Progenitor cell of endocrine pancreas (in vitro differentiated cells): ENCODE measurements at regions not wholly inside any gene's neighbourhood (a gene's known extent, or its start where the extent isn't known, plus 50 kb on each side); places are given as distances from the start of the nearest gene placed in this dataset.

Experiments
- DNase-seq: peaks from one replicate; pipeline ENCODE4 v3.0.0; 2021; ENCODE audit warnings: low spot score; ENCODE audit not compliant: unreplicated experiment
- H3K27ac Mint-ChIP-seq: 2 replicates; pipeline ENCODE4 v1.8.0; 2021; ENCODE audit warnings: mild to moderate bottlenecking, moderate library complexity, mixed read lengths
- H3K27me3 Mint-ChIP-seq: 2 replicates; pipeline ENCODE4 v1.8.0; 2021; ENCODE audit warnings: mixed read lengths
- H3K36me3 Mint-ChIP-seq: 2 replicates; pipeline ENCODE4 v1.8.0; 2022; ENCODE audit warnings: mixed read lengths; ENCODE audit not compliant: insufficient read depth
- H3K4me1 Mint-ChIP-seq: 2 replicates; pipeline ENCODE4 v1.8.0; 2021; ENCODE audit warnings: low read depth, mixed read lengths
- H3K4me3 Mint-ChIP-seq: 2 replicates; pipeline ENCODE4 v1.8.0; 2021; ENCODE audit warnings: low read depth, mild to moderate bottlenecking, moderate library complexity, mixed read lengths
- H3K9me3 Mint-ChIP-seq: 2 replicates; pipeline ENCODE4 v1.8.0; 2021; ENCODE audit warnings: low read depth, mixed read lengths
- TF ChIP-seq, protein P1 (sequence below): fragments of 200-600 bp; sonication (generic); IDR thresholded peaks from one replicate; pipeline ENCODE4 v1.5.0; 2021; ENCODE audit warnings: antibody characterized with exemption, mild to moderate bottlenecking; ENCODE audit not compliant: unreplicated experiment

DNA sequence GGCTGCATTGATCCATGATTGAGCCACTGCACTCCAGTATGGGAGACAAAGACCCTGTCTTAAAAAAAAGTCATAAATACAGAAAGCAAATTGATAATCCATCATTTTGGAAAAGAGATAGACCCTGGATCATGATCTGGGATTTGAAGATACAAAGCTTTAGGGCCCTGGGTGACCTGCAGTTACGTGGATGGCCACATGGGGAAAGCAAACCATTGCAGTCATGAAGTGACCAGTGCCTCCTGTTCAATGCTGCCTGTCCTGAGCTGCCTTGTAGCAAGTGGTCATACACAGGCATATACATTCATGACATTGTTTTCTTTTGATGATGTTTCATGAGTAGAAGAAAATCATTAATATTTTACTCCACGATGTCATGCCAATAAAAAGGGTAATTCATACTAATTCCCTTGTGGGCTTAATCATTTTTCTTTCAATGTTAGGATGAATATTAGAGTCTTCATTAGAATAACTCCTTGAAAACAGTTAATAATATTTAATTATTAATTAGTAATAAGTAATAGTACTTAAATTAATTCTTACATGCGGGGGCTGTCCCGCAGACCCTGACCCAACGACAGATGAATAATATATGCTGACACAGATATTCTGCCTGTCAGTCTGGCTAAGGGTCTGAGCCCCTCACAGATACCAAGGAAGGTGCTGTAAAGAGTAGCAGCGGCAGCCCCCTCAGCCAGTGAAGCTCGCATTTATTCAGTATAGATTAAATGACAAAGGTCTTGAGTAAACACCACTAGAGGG lies 109.0 kb upstream of the UNC13C start:
- Mint-ChIP-seq H3K27me3 (no peaks in the 10 kb centered on the region), H3K4me1 (peaks cover 6% of the 10 kb centered on the region), H3K4me3 (no peak overlapping the region), H3K9me3 (peaks cover 30% of the 10 kb centered on the region), H3K36me3 (peaks cover 44% of the 10 kb centered on the region), H3K27ac (no peak overlapping the region)
- no peak for DNase-seq
- TF ChIP-seq, protein P1, sequence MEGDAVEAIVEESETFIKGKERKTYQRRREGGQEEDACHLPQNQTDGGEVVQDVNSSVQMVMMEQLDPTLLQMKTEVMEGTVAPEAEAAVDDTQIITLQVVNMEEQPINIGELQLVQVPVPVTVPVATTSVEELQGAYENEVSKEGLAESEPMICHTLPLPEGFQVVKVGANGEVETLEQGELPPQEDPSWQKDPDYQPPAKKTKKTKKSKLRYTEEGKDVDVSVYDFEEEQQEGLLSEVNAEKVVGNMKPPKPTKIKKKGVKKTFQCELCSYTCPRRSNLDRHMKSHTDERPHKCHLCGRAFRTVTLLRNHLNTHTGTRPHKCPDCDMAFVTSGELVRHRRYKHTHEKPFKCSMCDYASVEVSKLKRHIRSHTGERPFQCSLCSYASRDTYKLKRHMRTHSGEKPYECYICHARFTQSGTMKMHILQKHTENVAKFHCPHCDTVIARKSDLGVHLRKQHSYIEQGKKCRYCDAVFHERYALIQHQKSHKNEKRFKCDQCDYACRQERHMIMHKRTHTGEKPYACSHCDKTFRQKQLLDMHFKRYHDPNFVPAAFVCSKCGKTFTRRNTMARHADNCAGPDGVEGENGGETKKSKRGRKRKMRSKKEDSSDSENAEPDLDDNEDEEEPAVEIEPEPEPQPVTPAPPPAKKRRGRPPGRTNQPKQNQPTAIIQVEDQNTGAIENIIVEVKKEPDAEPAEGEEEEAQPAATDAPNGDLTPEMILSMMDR, result no peak

DNA sequence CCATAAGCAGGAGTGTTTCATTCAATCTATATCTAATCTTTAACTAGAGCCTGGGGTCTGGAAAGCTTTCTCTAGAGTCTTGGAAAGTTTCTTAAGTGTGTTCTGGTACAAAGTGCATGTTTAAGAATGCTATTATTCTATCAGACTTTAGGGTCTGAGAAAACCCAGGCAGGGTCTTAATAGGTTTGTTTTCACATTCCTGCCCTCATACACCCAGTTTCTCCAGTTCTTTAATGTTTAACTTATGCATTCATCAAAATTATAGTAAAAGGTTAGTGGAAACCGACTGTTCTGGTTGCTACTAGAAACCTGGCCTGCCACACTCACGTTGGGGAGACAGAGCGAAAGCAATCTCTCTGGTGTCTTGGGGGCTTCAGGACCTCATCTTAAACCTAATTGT lies 102.9 kb upstream of the WDR72 start:
- peak overlapping the region; percentile 95 for H3K27ac Mint-ChIP-seq

DNA sequence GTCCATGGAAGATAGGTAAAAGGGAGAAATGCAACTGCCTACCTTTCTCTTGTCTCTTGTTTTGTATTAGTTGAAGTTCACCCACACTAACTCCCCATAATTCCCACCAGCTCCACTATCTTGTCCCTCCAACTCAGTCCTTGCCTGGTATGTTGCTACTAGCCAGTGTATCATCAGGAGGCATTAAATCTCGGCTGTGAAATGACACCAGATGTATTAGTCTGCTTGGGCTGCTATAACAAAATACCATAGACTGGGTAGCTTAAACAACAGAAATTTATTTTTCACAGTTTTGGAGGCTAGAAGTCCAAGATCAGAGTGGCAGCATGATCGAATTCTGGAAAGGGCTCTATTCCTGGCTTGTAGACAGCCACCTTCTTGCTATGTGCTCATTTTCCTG lies 102.3 kb upstream of the WDR72 start:
- TF ChIP-seq, protein P1, result no peak
- H3K4me3 Mint-ChIP-seq, result peak overlapping the region; percentile 57
- peaks cover 20% of the 10 kb centered on the region for H3K9me3 Mint-ChIP-seq
- H3K27me3 Mint-ChIP-seq, result no peaks in the 10 kb centered on the region
- H3K4me1 Mint-ChIP-seq, result peaks cover 38% of the 10 kb centered on the region
- DNase-seq, result no peak
- H3K36me3 Mint-ChIP-seq, result peaks cover 17% of the 10 kb centered on the region
- H3K27ac Mint-ChIP-seq, result peak overlapping the region; percentile 95

More for the DNA sequence above, 102.9 kb upstream of the WDR72 start:
- Mint-ChIP-seq H3K27me3 (no peaks in the 10 kb centered on the region), H3K9me3 (peaks cover 20% of the 10 kb centered on the region), H3K4me3 (peak overlapping the region; percentile 57), H3K4me1 (peaks cover 37% of the 10 kb centered on the region), H3K36me3 (peaks cover 20% of the 10 kb centered on the region)
- TF ChIP-seq, protein P1, result no peak
- DNase-seq, result no peak

DNA sequence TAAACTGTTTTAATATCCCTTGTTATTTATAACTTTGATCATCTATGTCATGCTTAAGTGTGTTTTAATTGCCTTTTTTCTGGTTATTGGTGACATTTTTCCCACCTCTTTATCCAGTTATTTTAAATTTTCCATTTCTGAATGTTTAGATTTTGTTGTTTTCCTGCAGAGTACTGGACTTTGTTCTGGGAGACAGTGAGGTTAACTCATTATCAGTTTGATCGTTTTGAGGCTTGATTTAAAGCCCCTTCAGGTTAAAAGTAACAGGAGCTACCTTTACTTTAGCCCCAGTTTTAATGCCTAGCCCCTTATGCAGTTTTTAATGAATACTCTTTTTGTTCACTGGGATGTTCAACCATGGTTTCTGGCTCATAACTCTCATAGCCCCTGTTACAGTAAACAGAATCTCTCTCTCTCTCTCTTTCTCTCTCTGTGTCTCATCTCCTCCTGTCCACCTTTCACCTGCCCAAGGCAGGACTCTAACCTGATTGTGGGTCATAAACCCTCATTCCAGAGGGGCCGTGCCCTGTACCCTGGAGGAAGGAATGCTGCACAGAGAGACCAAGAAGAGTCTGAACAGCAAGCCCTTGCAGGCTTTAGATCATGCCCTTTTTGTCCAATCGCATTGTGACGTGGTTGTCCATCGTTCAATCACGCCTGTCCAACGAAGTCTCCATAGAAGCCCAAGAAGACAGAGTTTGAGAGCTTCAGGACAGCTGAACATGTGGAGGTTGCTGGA lies 91.8 kb upstream of the WDR72 start:
- H3K27me3 Mint-ChIP-seq, result no peaks in the 10 kb centered on the region
- no peak overlapping the region for H3K4me3 Mint-ChIP-seq
- peaks cover 49% of the 10 kb centered on the region for H3K36me3 Mint-ChIP-seq
- DNase-seq, result no peak
- TF ChIP-seq, protein P1, result no peak
- H3K27ac Mint-ChIP-seq, result peak overlapping the region; percentile 34
- H3K4me1 Mint-ChIP-seq, result peaks cover 6% of the 10 kb centered on the region
- peaks cover 42% of the 10 kb centered on the region for H3K9me3 Mint-ChIP-seq

DNA sequence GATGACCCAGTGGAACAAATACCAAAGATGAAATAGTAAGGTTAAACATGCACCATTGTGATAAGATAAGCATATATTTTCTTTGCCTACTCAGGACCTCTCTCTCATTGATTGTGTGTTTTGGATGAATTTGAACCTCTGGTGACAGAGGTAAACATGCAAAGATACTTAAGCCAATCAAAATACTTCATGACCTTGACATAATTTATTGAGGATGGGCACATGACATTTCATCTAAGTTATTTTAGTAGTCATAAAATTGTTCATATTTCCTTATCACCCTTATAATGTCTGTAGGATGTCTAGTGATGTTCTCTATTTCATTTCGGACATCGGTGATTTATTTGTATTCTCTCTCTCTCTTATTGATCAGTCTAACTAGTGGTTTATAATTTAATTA lies 88.3 kb upstream of the WDR72 start:
- TF ChIP-seq, protein P1, result no peak
- no peak overlapping the region for H3K4me3 Mint-ChIP-seq
- peaks cover 23% of the 10 kb centered on the region for H3K4me1 Mint-ChIP-seq
- H3K27ac Mint-ChIP-seq, result no peak overlapping the region
- H3K27me3 Mint-ChIP-seq, result no peaks in the 10 kb centered on the region
- no peak for DNase-seq
- peaks cover 25% of the 10 kb centered on the region for H3K36me3 Mint-ChIP-seq
- H3K9me3 Mint-ChIP-seq, result peaks cover 15% of the 10 kb centered on the region
